ENCODE measurements at regions not wholly inside any gene's neighbourhood (a gene's known extent, or its start where the extent isn't known, plus 50 kb on each side); places are given as distances from the start of the nearest gene placed in this dataset.

GRCh38 chr15:35834216-35834830, 288.4 kb upstream of the DPH6 start:
- TF ChIP-seq CTCF (conservative IDR thresholded peaks at IDR 0.05) (no peak), EZH2 (IDR thresholded peaks at IDR 0.05; ENCODE audit: low read depth) (no peak)

Data from PC-9 (cell line).